ENCODE measurements at regions not wholly inside any gene's neighbourhood (a gene's known extent, or its start where the extent isn't known, plus 50 kb on each side); places are given as distances from the start of the nearest gene placed in this dataset.

- no peak for DNase-seq (ENCODE audit: low read depth)
- no peak overlapping the region for H3K4me3 ChIP-seq (ENCODE audit: low read depth, low read length)
- TF ChIP-seq CTCF (IDR thresholded peaks at IDR 0.05; ENCODE audit: control insufficient read depth, extremely low read depth, insufficient read depth), result no peak
Observed at GRCh38 chr6:168960551-168961263, 292.9 kb downstream of the THBS2 start.

- no peak for TF ChIP-seq CTCF (IDR thresholded peaks at IDR 0.05; ENCODE audit: control insufficient read depth, extremely low read depth, insufficient read depth)
- no peak for DNase-seq (ENCODE audit: low read depth)
- H3K4me3 ChIP-seq (ENCODE audit: low read depth, low read length), result no peak overlapping the region
Observed at GRCh38 chr6:168959696-168960095, 293.9 kb downstream of the THBS2 start.

- TF ChIP-seq CTCF (IDR thresholded peaks at IDR 0.05; ENCODE audit: control insufficient read depth, extremely low read depth, insufficient read depth), result peak; percentile 83
- DNase-seq (ENCODE audit: low read depth), result peak; percentile 50
- H3K4me3 ChIP-seq (ENCODE audit: low read depth, low read length), result no peak overlapping the region
Observed at GRCh38 chr6:168956884-168957730, 296.5 kb downstream of the THBS2 start.

- TF ChIP-seq CTCF (IDR thresholded peaks at IDR 0.05; ENCODE audit: control insufficient read depth, extremely low read depth, insufficient read depth), result no peak
- H3K4me3 ChIP-seq (ENCODE audit: low read depth, low read length), result no peak overlapping the region
- no peak for DNase-seq (ENCODE audit: low read depth)
Observed at GRCh38 chr6:168956141-168956838, 297.4 kb downstream of the THBS2 start.

- no peak for DNase-seq (ENCODE audit: low read depth)
- no peak for TF ChIP-seq CTCF (IDR thresholded peaks at IDR 0.05; ENCODE audit: control insufficient read depth, extremely low read depth, insufficient read depth)
- H3K4me3 ChIP-seq (ENCODE audit: low read depth, low read length), result no peak overlapping the region
Observed at GRCh38 chr6:168953461-168953860, 300.2 kb downstream of the THBS2 start.

GRCh38 chr6:168951217-168951616, 302.4 kb downstream of the THBS2 start:
- no peak for DNase-seq (ENCODE audit: low read depth)
- no peak overlapping the region for H3K4me3 ChIP-seq (ENCODE audit: low read depth, low read length)
- no peak for TF ChIP-seq CTCF (IDR thresholded peaks at IDR 0.05; ENCODE audit: control insufficient read depth, extremely low read depth, insufficient read depth)

All from LNCaP clone FGC (cell line).